Breast epithelium (tissue), 3 donors: ENCODE measurements at regions not wholly inside any gene's neighbourhood (a gene's known extent, or its start where the extent isn't known, plus 50 kb on each side); places are given as distances from the start of the nearest gene placed in this dataset.

ENCODE experiments used
- CTCF ChIP-seq, 3 donors: fragments of 450-650 bp; IDR thresholded peaks; one replicate each; pipeline ENCODE4 v1.5.1; 2016 to 2017; ENCODE audit warnings: antibody characterized with exemption in 3 of 3, mild to moderate bottlenecking in 3 of 3, moderate library complexity in 3 of 3
- POLR2A ChIP-seq: fragments of 450-650 bp; IDR thresholded peaks from one replicate; pipeline ENCODE4 v1.6.1; 2016; ENCODE audit warnings: antibody characterized with exemption, mild to moderate bottlenecking, moderate library complexity
- POLR2AphosphoS5 ChIP-seq, 3 donors: sonication (generic); formaldehyde crosslinking; IDR thresholded peaks; one replicate each; pipeline ENCODE4 v1.6.1; 2017; ENCODE audit warnings: antibody characterized with exemption in 3 of 3

GRCh38 chr7:84781838-84782237, 405.0 kb downstream of the SEMA3D start:
- TF ChIP-seq CTCF (IDR thresholded peaks at IDR 0.05) (no peak), POLR2AphosphoS5 (IDR thresholded peaks at IDR 0.05) (no peak), POLR2A (no peak)
